GM12873 (cell line): ENCODE measurements at regions not wholly inside any gene's neighbourhood (a gene's known extent, or its start where the extent isn't known, plus 50 kb on each side); places are given as distances from the start of the nearest gene placed in this dataset.

ENCODE experiments used
- CTCF ChIP-seq: IDR thresholded peaks from 2 replicates; pipeline ENCODE4 v1.5.1; 2012; ENCODE audit warnings: low read depth, mild to moderate bottlenecking, moderate library complexity, low read length, control low read depth; ENCODE audit not compliant: insufficient read depth; ENCODE audit errors: missing control alignments

- TF ChIP-seq CTCF = no peak
Observed at GRCh38 chr16:55971447-55971846, 96.3 kb upstream of the CES5A start.

GRCh38 chr16:55968221-55968620, 93.0 kb upstream of the CES5A start:
- TF ChIP-seq CTCF = no peak

DNA sequence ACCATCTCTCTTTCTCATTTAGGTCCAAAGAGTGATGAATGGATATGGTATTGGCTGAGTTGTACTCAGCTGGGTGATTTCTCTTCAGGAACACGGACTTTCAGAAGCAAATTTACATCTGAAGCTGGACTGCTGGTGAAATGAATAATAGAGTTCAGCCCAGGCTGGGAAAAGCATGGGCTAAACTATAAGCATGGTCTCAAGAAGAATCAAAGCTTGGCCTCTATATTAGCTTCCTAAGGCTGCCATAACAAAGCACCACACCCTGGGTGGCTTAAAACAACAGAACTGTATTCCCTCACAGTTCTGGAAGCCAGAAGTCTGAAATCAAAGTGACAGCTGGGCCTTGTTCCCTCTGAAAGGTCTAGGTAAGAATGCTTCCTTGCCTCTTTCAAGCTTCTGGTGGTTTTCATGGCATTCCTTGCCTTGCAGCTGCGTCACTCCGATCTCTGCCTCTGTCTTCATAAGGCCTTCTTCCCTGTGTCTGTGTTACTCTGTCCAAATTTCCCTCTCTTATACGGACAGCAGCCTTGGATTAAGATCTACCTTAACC, 89.8 kb upstream of the CES5A start:
- TF ChIP-seq CTCF = no peak

- TF ChIP-seq CTCF = no peak
Observed at GRCh38 chr16:55955845-55956244, 80.7 kb upstream of the CES5A start.

GRCh38 chr16:55955424-55955823, 80.3 kb upstream of the CES5A start:
- no peak for TF ChIP-seq CTCF

GRCh38 chr16:55954906-55955305, 79.7 kb upstream of the CES5A start:
- TF ChIP-seq CTCF = no peak

DNA sequence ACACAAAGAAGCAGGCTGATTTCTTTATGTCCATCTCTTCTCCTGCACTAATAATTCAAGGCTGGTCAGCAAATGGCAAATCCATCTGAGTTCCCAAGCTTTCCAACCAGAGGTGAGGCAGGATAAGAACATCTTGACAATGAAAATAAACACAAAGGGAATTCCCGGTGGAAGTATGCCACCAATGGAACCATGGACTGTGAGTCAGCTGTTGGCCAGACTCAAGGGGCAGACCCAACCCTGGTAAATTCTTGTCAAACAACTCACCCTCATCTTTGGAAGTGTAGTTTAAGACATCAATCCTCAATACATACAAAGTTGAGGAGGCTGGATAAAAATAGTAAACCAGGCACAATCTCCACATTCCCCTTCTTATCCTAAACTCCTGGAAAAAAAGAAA, 74.3 kb upstream of the CES5A start:
- no peak for TF ChIP-seq CTCF
